NB4 (cell line): ENCODE measurements at regions not wholly inside any gene's neighbourhood (a gene's known extent, or its start where the extent isn't known, plus 50 kb on each side); places are given as distances from the start of the nearest gene placed in this dataset.

Experiments
- POLR2A ChIP-seq: IDR thresholded peaks from 2 replicates; pipeline ENCODE4 v1.6.1; 2011; ENCODE audit warnings: mild to moderate bottlenecking; ENCODE audit not compliant: insufficient read length; ENCODE audit errors: extremely low read depth
- TF ChIP-seq, protein P1 (sequence below): IDR thresholded peaks from one replicate; pipeline ENCODE4 v1.5.1; 2012; ENCODE audit warnings: low read depth, low read length
- TF ChIP-seq, protein P2 (sequence below): IDR thresholded peaks from 2 replicates; pipeline ENCODE4 v1.6.1; 2011; ENCODE audit warnings: low read depth, low read length

DNA sequence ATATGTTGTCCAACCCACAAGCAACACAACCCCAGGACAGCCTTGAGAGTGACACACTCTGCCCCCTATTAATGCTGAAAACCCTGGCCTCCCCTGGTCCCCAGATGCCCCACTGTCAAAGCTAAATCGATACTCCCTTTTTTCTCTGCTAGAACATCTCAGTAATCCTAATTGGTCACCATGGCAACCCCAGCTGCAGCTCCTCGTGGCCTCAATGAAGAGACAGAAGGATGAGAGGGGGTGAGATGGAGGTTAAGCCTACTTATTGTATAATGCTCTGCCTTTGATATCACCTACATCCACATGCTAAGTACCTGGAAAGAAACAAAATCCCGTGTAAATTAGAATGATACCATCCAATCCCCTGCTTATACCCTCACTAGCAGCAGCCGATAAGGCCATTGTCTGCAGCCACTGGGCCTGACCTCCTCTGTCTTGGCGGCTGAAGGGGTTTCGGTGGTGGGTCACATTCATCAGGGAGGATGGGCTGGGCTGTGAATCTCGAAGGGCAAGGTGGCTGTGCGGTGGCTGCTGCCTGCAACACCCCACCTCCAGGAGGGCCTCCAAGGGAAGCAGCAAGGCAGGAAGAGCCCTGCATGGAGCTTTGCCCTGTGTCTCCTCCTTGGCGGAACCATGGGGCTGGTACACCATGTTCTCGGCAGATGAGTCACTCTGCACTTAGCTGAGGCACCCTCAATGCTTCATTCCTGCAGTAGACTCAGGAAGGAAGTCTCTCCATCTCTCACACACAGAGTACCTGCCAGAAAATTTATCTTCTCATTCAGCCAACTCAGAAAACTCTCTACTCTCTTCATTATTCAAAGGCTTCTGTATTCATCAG lies 399.5 kb downstream of the BUD13 start:
- TF ChIP-seq, protein P1, sequence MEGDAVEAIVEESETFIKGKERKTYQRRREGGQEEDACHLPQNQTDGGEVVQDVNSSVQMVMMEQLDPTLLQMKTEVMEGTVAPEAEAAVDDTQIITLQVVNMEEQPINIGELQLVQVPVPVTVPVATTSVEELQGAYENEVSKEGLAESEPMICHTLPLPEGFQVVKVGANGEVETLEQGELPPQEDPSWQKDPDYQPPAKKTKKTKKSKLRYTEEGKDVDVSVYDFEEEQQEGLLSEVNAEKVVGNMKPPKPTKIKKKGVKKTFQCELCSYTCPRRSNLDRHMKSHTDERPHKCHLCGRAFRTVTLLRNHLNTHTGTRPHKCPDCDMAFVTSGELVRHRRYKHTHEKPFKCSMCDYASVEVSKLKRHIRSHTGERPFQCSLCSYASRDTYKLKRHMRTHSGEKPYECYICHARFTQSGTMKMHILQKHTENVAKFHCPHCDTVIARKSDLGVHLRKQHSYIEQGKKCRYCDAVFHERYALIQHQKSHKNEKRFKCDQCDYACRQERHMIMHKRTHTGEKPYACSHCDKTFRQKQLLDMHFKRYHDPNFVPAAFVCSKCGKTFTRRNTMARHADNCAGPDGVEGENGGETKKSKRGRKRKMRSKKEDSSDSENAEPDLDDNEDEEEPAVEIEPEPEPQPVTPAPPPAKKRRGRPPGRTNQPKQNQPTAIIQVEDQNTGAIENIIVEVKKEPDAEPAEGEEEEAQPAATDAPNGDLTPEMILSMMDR: no peak
- TF ChIP-seq, protein P2, sequence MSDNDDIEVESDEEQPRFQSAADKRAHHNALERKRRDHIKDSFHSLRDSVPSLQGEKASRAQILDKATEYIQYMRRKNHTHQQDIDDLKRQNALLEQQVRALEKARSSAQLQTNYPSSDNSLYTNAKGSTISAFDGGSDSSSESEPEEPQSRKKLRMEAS: no peak
- TF ChIP-seq POLR2A: no peak
